Endodermal cell (in vitro differentiated cells): ENCODE measurements at regions not wholly inside any gene's neighbourhood (a gene's known extent, or its start where the extent isn't known, plus 50 kb on each side); places are given as distances from the start of the nearest gene placed in this dataset.

ENCODE experiments used
- DNase-seq: peaks from one replicate; pipeline ENCODE4 v3.0.0-alpha.2; 2017
- H3K27ac ChIP-seq: 2 replicates; pipeline ENCODE4 v1.5.1; 2013; ENCODE audit warnings: mild to moderate bottlenecking, low read depth, low read length, moderate library complexity
- H3K27me3 ChIP-seq: 2 replicates; pipeline ENCODE4 v1.6.1; 2013; ENCODE audit warnings: mild to moderate bottlenecking, low read length, moderate library complexity; ENCODE audit not compliant: insufficient read depth, control insufficient read depth, poor library complexity, severe bottlenecking
- H3K36me3 ChIP-seq: 2 replicates; pipeline ENCODE4 v1.7.0; 2013; ENCODE audit warnings: mild to moderate bottlenecking, low read length, moderate library complexity; ENCODE audit not compliant: control insufficient read depth, insufficient read depth
- H3K4me1 ChIP-seq: one replicate; pipeline ENCODE4 v1.7.0; 2013; ENCODE audit warnings: low read length; ENCODE audit not compliant: control insufficient read depth, insufficient read depth
- H3K4me3 ChIP-seq: 2 replicates; pipeline ENCODE4 v1.5.1; 2013; ENCODE audit warnings: mild to moderate bottlenecking, low read length, moderate library complexity
- H3K9ac ChIP-seq: 2 replicates; pipeline ENCODE4 v1.6.1; 2013; ENCODE audit warnings: mild to moderate bottlenecking, low read length, moderate library complexity; ENCODE audit not compliant: poor library complexity, severe bottlenecking; ENCODE audit errors: extremely low read depth
- H3K9me3 ChIP-seq: 2 replicates; pipeline ENCODE4 v1.6.1; 2013; ENCODE audit warnings: mild to moderate bottlenecking, low read length, moderate library complexity; ENCODE audit not compliant: control insufficient read depth
- H3K27ac Mint-ChIP-seq: 2 replicates; pipeline ENCODE4 v1.8.0; 2020; ENCODE audit warnings: mixed read lengths
- H3K27me3 Mint-ChIP-seq: 2 replicates; pipeline ENCODE4 v1.8.0; 2021; ENCODE audit warnings: mild to moderate bottlenecking, mixed read lengths; ENCODE audit not compliant: insufficient read depth
- H3K36me3 Mint-ChIP-seq: 2 replicates; pipeline ENCODE4 v1.8.0; 2020; ENCODE audit warnings: low read depth, mixed read lengths
- H3K4me1 Mint-ChIP-seq: 2 replicates; pipeline ENCODE4 v1.8.0; 2020; ENCODE audit warnings: mixed read lengths
- H3K4me3 Mint-ChIP-seq: 2 replicates; pipeline ENCODE4 v1.8.0; 2020; ENCODE audit warnings: mild to moderate bottlenecking, moderate library complexity, mixed read lengths
- H3K9me3 Mint-ChIP-seq: 2 replicates; pipeline ENCODE4 v1.8.0; 2020; ENCODE audit warnings: mild to moderate bottlenecking, mixed read lengths
- WGBS, 2 experiments: methylation state at CpG; one replicate each; pipeline versions ENCODE4 v1.1.5 to v1.1.7; 2013; ENCODE audit warnings: missing lambda C conversion rate in 2 of 2, mixed read lengths in 1 of 2; ENCODE audit not compliant: insufficient coverage in 1 of 2, insufficient read length in 1 of 2; 5-methylcytosine and 5-hydroxymethylcytosine counted together
- TF ChIP-seq, protein P1 (sequence below): fragments of 200-600 bp; sonication (generic); conservative IDR thresholded peaks from 2 replicates; pipeline ENCODE4 v1.5.0; 2021; ENCODE audit warnings: antibody characterized with exemption, mild to moderate bottlenecking

GRCh38 chr12:18849761-18850160, 111.8 kb downstream of the CAPZA3 start:
- Histone ChIP-seq H3K9me3 (no peaks in the 10 kb centered on the region), H3K4me1 (no peaks in the 10 kb centered on the region), H3K27me3 (no peaks in the 10 kb centered on the region), H3K27ac (no peak overlapping the region), H3K4me3 (no peak overlapping the region), H3K36me3 (no peaks in the 10 kb centered on the region), H3K9ac (no peak overlapping the region)
- Mint-ChIP-seq H3K4me1 (peaks cover 16% of the 10 kb centered on the region), H3K4me3 (no peak overlapping the region), H3K27me3 (no peaks in the 10 kb centered on the region), H3K36me3 (no peaks in the 10 kb centered on the region), H3K9me3 (no peaks in the 10 kb centered on the region), H3K27ac (no peak overlapping the region)
- TF ChIP-seq, protein P1, sequence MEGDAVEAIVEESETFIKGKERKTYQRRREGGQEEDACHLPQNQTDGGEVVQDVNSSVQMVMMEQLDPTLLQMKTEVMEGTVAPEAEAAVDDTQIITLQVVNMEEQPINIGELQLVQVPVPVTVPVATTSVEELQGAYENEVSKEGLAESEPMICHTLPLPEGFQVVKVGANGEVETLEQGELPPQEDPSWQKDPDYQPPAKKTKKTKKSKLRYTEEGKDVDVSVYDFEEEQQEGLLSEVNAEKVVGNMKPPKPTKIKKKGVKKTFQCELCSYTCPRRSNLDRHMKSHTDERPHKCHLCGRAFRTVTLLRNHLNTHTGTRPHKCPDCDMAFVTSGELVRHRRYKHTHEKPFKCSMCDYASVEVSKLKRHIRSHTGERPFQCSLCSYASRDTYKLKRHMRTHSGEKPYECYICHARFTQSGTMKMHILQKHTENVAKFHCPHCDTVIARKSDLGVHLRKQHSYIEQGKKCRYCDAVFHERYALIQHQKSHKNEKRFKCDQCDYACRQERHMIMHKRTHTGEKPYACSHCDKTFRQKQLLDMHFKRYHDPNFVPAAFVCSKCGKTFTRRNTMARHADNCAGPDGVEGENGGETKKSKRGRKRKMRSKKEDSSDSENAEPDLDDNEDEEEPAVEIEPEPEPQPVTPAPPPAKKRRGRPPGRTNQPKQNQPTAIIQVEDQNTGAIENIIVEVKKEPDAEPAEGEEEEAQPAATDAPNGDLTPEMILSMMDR: no peak
- WGBS, 2 experiments: 100% methylated on average over 1 of the region's 1 CpG
- DNase-seq: no peak

DNA sequence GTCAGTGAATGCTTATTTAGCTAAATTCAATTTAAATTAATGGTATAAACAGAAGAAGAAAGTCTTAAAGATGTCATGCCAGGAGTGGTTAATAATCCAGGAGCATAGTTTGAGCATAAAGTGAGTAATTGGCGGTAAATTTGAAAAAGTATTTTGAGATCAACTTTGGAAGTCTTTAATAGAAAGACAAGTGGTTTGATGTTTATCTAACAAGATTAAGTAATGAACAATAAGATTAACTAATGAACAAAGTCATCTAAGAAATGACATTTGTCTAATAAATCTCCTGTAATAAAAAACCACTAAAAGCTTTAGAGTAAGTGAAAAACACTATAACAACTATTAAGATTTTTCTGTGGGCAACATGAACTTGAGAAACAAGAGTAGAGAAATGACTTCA, 112.8 kb downstream of the CAPZA3 start:
- DNase-seq: no peak
- H3K9me3 Mint-ChIP-seq: no peaks in the 10 kb centered on the region
- 96% methylated on average over 1 of the region's 1 CpG; no CpG with 5 or more reads in 1 of the 2 experiments for WGBS, 2 experiments
- no peak overlapping the region for H3K4me3 Mint-ChIP-seq
- Histone ChIP-seq H3K36me3 (no peaks in the 10 kb centered on the region), H3K9me3 (no peaks in the 10 kb centered on the region), H3K27me3 (no peaks in the 10 kb centered on the region), H3K9ac (no peak overlapping the region), H3K4me3 (no peak overlapping the region), H3K27ac (no peak overlapping the region), H3K4me1 (no peaks in the 10 kb centered on the region)
- TF ChIP-seq, protein P1: no peak
- no peaks in the 10 kb centered on the region for H3K36me3 Mint-ChIP-seq
- H3K27me3 Mint-ChIP-seq: no peaks in the 10 kb centered on the region
- H3K27ac Mint-ChIP-seq: no peak overlapping the region
- H3K4me1 Mint-ChIP-seq: peaks cover 11% of the 10 kb centered on the region

DNA sequence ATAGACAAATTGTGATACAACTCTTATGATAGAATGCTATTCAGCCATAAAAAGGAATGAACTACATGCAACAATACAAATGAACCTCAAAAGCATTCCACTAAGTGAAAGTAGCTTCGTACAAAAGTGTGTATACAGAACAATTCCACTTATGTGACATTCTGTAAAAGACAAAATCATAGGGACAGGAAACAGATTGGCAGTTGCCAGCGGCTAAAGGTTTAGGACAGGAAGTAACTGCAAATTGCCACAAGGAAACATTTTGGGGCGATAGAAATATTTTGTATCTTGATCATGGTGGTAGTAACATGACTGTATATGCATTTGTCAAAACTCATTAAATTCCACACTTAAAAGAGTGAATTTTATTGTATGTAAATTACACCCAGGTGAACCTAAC, 113.4 kb downstream of the CAPZA3 start:
- 80 to 88% methylated on average over 1 to 3 of the region's 3 CpGs for whole genome bisulfite sequencing, 2 experiments
- H3K36me3 ChIP-seq: no peaks in the 10 kb centered on the region
- peaks cover 11% of the 10 kb centered on the region for H3K4me1 Mint-ChIP-seq
- no peaks in the 10 kb centered on the region for H3K9me3 Mint-ChIP-seq
- no peak overlapping the region for H3K27ac Mint-ChIP-seq
- TF ChIP-seq, protein P1: no peak
- H3K4me3 ChIP-seq: no peak overlapping the region
- no peaks in the 10 kb centered on the region for H3K36me3 Mint-ChIP-seq
- H3K27ac ChIP-seq: no peak overlapping the region
- H3K9me3 ChIP-seq: no peaks in the 10 kb centered on the region
- H3K27me3 ChIP-seq: no peaks in the 10 kb centered on the region
- no peaks in the 10 kb centered on the region for H3K27me3 Mint-ChIP-seq
- H3K4me1 ChIP-seq: no peaks in the 10 kb centered on the region
- no peak overlapping the region for H3K4me3 Mint-ChIP-seq
- DNase-seq: no peak
- no peak overlapping the region for H3K9ac ChIP-seq
